ENCODE measurements at regions not wholly inside any gene's neighbourhood (a gene's known extent, or its start where the extent isn't known, plus 50 kb on each side); places are given as distances from the start of the nearest gene placed in this dataset.

GRCh38 chr10:114723361-114723760 lies 65.3 kb upstream of the ABLIM1 start:
- Mint-ChIP-seq H3K4me3 (no peak overlapping the region), H3K9me3 (no peaks in the 10 kb centered on the region), H3K27me3 (ENCODE audit: insufficient read depth) (no peaks in the 10 kb centered on the region), H3K36me3 (ENCODE audit: low read depth) (no peaks in the 10 kb centered on the region), H3K4me1 (peaks cover 8% of the 10 kb centered on the region), H3K27ac (no peak overlapping the region)
- Histone ChIP-seq H3K36me3 (ENCODE audit: control insufficient read depth, insufficient read depth, low read length) (no peaks in the 10 kb centered on the region), H3K27me3 (ENCODE audit: control insufficient read depth, insufficient read depth, low read length, poor library complexity, severe bottlenecking) (no peaks in the 10 kb centered on the region), H3K27ac (ENCODE audit: low read depth, low read length) (no peak overlapping the region), H3K4me1 (ENCODE audit: control insufficient read depth, insufficient read depth, low read length) (no peaks in the 10 kb centered on the region), H3K4me3 (ENCODE audit: low read length) (no peak overlapping the region), H3K9me3 (ENCODE audit: control insufficient read depth, low read length) (no peaks in the 10 kb centered on the region), H3K9ac (ENCODE audit: extremely low read depth, low read length, poor library complexity, severe bottlenecking) (no peak overlapping the region)
- 100% methylated on average over 1 of the region's 1 CpG; no CpG with 5 or more reads in 1 of the 2 experiments for WGBS, 2 experiments (ENCODE audit: insufficient coverage in 1 of 2, insufficient read length in 1 of 2)
- TF ChIP-seq CTCF (conservative IDR thresholded peaks at IDR 0.05) = no peak
- DNase-seq = no peak

- WGBS, 2 experiments (ENCODE audit: insufficient coverage in 1 of 2, insufficient read length in 1 of 2) = 89 to 93% methylated on average over 1 to 3 of the region's 3 CpGs
- TF ChIP-seq CTCF (conservative IDR thresholded peaks at IDR 0.05) = no peak
- no peaks in the 10 kb centered on the region for H3K9me3 ChIP-seq (ENCODE audit: control insufficient read depth, low read length)
- no peaks in the 10 kb centered on the region for H3K27me3 Mint-ChIP-seq (ENCODE audit: insufficient read depth)
- H3K9ac ChIP-seq (ENCODE audit: extremely low read depth, low read length, poor library complexity, severe bottlenecking) = no peak overlapping the region
- H3K27ac ChIP-seq (ENCODE audit: low read depth, low read length) = no peak overlapping the region
- peaks cover 8% of the 10 kb centered on the region for H3K4me1 Mint-ChIP-seq
- H3K27me3 ChIP-seq (ENCODE audit: control insufficient read depth, insufficient read depth, low read length, poor library complexity, severe bottlenecking) = no peaks in the 10 kb centered on the region
- H3K4me3 Mint-ChIP-seq = no peak overlapping the region
- no peaks in the 10 kb centered on the region for H3K4me1 ChIP-seq (ENCODE audit: control insufficient read depth, insufficient read depth, low read length)
- H3K27ac Mint-ChIP-seq = no peak overlapping the region
- no peaks in the 10 kb centered on the region for H3K9me3 Mint-ChIP-seq
- H3K36me3 Mint-ChIP-seq (ENCODE audit: low read depth) = no peaks in the 10 kb centered on the region
- no peak for DNase-seq
- no peaks in the 10 kb centered on the region for H3K36me3 ChIP-seq (ENCODE audit: control insufficient read depth, insufficient read depth, low read length)
- no peak overlapping the region for H3K4me3 ChIP-seq (ENCODE audit: low read length)
These were observed 66.1 kb upstream of the ABLIM1 start for GRCh38 chr10:114723991-114724715.

GRCh38 chr10:114724716-114725106 lies 66.6 kb upstream of the ABLIM1 start:
- no peak overlapping the region for H3K9ac ChIP-seq (ENCODE audit: extremely low read depth, low read length, poor library complexity, severe bottlenecking)
- H3K9me3 ChIP-seq (ENCODE audit: control insufficient read depth, low read length) = no peaks in the 10 kb centered on the region
- no peak for TF ChIP-seq CTCF (conservative IDR thresholded peaks at IDR 0.05)
- H3K36me3 Mint-ChIP-seq (ENCODE audit: low read depth) = no peaks in the 10 kb centered on the region
- H3K4me1 Mint-ChIP-seq = peaks cover 8% of the 10 kb centered on the region
- H3K9me3 Mint-ChIP-seq = no peaks in the 10 kb centered on the region
- H3K36me3 ChIP-seq (ENCODE audit: control insufficient read depth, insufficient read depth, low read length) = no peaks in the 10 kb centered on the region
- no peak for DNase-seq
- no peaks in the 10 kb centered on the region for H3K27me3 ChIP-seq (ENCODE audit: control insufficient read depth, insufficient read depth, low read length, poor library complexity, severe bottlenecking)
- no peak overlapping the region for H3K4me3 ChIP-seq (ENCODE audit: low read length)
- H3K4me1 ChIP-seq (ENCODE audit: control insufficient read depth, insufficient read depth, low read length) = no peaks in the 10 kb centered on the region
- no peak overlapping the region for H3K27ac ChIP-seq (ENCODE audit: low read depth, low read length)
- no peak overlapping the region for H3K4me3 Mint-ChIP-seq
- H3K27ac Mint-ChIP-seq = no peak overlapping the region
- H3K27me3 Mint-ChIP-seq (ENCODE audit: insufficient read depth) = no peaks in the 10 kb centered on the region
- WGBS, 2 experiments (ENCODE audit: insufficient coverage in 1 of 2, insufficient read length in 1 of 2) = 91% methylated on average over 2 of the region's 3 CpGs; no CpG with 5 or more reads in 1 of the 2 experiments

Data from endodermal cell (in vitro differentiated cells).